Skeletal muscle cell (primary cell): ENCODE measurements at regions not wholly inside any gene's neighbourhood (a gene's known extent, or its start where the extent isn't known, plus 50 kb on each side); places are given as distances from the start of the nearest gene placed in this dataset.
A peak's percentile ranks its signal among the peaks of the same experiment; 100 is the strongest.

Source experiments
- DNase-seq: peaks from one replicate; pipeline ENCODE4 v3.0.0-alpha.2; 2010; ENCODE audit warnings: low read depth
- H3K4me3 ChIP-seq: 2 replicates; pipeline ENCODE4 v1.5.1; 2011; ENCODE audit warnings: low read depth, mild to moderate bottlenecking, control low read depth, low read length, moderate library complexity

DNA sequence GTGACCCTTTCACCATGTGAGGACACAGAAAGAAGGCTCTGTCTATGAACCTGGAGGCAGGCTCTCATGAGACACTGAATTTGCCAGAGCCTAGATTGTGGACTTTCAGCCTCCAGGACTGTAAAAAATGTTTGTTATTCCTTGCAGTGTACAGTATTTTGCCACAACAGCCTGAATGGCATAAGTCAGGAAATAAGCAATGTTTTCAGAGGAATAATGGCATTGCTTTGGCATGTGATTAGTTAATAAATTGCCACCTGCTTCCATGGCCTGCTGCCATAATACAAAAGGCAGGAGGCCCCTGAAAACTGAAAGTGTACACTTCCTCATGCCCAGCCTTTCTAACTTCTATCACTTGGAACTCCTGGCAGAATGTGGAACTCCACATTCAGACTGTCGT lies 408.1 kb downstream of the GADD45G start:
- H3K4me3 ChIP-seq: no peak overlapping the region
- no peak for DNase-seq

GRCh38 chr9:90013778-90014177 lies 409.0 kb downstream of the GADD45G start:
- no peak overlapping the region for H3K4me3 ChIP-seq
- DNase-seq: no peak

DNA sequence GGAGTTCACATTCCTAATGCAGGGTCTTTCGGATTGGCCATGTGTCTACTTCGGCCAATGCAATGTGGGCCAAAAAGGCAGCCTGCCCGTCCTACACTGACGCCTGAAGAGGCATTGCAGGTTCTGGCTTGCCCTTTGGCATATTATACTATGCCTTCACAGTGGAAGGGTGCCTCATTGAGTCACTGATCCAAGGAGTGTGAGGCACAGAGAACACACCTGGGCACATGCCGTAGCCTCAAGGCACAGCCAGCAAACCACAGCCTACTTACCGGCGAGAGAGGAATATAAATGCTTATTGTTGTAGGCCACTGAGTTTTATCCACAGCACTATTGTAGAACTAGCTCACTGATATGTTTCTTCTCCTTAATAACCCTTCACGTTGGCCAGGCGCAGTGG lies 409.6 kb downstream of the GADD45G start:
- no peak for DNase-seq
- no peak overlapping the region for H3K4me3 ChIP-seq

DNA sequence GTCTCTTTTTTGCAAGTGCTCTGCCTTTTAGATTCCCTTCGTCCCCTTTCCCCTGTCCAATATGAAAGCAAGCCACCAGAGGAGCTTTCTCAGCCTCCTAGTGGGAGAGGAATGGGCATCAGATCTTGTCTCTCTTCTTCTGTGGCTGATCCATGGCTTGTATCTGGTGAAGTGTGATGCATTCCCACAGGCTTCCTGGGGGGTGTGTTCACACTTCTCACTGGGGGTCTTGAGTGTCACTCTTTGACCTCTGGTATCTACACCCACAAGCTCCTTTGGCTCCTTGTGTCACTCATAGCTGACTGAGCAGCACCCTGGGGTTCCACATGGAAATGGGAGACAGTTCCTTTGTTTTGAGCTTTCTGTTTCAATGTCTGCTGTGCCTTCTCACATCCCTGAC lies 411.5 kb downstream of the GADD45G start:
- no peak for DNase-seq
- no peak overlapping the region for H3K4me3 ChIP-seq

- DNase-seq: no peak
- no peak overlapping the region for H3K4me3 ChIP-seq
Observed at GRCh38 chr9:90017679-90018078, 412.9 kb downstream of the GADD45G start.

DNA sequence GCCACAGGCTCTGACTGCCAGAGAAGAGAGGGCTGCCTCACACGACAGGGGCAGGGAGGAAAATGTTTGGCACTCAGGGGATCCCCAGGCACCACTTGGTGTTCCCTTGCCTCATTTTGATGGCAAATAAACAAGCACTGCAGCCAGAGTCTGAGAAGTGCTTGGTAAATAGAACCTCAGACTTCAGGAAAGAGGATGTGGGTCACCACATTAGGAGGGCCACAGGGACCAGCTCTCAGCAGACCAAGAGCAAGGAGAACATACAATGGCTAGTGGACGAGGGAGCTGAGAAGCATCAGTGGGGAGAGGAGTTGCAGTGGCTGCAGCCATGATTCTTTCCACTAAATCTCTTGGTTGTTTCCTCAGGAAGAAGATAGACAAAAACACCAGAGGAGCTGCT lies 413.9 kb downstream of the GADD45G start:
- H3K4me3 ChIP-seq: no peak overlapping the region
- DNase-seq: no peak

DNA sequence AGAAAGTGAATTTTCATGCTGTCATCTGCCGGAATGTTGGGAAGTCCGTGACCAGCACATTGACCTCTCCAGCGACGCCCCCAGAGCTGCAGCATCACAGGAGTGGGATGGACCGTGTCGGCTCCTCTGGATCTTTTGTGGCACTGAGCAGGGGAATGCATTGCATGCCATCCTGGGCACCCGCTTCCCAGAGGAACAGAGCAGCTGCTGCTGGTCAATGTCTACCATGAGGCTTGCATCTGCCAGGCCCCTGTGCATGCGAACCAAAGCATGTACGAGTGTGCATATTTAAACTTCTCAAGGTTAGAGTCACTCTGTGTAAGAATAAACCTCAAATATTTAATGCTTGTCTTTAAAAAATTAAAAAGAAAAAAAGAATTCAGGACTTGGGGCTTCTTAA lies 414.8 kb downstream of the GADD45G start:
- DNase-seq: peak; percentile 32
- no peak overlapping the region for H3K4me3 ChIP-seq

DNA sequence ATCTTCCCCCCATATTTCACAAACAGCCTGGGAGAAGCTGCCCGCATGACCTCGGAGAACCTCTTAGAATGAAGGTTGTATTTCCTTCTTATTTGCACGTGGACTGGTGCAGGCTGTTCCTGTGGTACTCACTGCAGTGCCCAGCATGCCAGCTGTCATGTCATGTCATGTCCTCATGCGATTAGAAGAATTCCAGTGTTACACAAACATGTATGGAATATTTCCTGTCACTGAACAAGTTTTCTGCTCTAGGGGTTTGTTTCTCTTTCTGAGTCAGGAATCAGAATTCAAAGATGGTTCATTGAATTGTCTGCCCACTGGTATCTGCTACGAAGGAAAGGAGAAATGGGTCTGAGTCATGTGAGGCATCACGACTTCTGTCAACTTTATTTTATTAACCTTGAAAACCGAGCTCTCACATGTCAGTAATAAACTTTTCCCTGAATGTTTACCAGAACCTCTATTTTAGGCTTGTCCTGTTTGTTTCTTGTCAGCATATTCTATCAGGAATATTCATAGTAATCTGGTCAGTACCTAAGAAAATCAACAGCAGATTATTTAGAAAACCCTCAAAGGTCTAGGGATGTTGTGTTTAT lies 415.6 kb downstream of the GADD45G start:
- no peak overlapping the region for H3K4me3 ChIP-seq
- peak; percentile 53 for DNase-seq

DNA sequence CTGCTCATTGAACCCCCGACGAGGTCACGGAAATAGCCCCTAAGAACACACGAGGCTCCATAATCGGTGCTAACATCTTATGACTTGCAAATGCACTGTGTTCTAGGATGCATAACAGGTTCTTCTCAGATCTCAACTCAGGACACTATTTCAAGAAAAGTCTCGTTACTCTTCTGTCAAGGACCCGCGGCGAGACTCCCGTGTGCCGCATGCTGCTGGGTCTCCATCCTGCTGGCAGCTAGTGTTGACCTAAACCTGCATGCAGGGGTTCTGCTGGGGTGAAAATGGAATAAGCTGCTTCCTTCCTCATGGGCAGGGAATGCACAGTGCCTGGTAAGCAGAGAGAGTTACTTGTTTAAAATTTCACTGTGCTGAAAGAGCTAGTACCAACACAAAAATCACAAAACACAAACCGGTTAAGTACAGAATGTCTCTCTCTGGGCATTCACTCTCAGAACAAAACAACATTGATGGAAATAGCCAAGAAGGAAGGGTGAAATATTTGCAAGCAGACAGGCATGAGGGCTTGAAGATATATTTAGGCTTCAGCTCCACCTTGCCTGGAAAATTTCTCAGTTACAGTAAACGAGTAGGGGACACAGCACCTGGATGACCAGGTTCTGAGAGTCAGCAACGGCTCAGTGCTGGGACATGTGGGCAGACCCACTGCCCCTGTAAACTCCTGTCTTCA lies 416.5 kb downstream of the GADD45G start:
- DNase-seq: no peak
- H3K4me3 ChIP-seq: no peak overlapping the region

GRCh38 chr9:90022474-90022873 lies 417.7 kb downstream of the GADD45G start:
- no peak for DNase-seq
- no peak overlapping the region for H3K4me3 ChIP-seq

DNA sequence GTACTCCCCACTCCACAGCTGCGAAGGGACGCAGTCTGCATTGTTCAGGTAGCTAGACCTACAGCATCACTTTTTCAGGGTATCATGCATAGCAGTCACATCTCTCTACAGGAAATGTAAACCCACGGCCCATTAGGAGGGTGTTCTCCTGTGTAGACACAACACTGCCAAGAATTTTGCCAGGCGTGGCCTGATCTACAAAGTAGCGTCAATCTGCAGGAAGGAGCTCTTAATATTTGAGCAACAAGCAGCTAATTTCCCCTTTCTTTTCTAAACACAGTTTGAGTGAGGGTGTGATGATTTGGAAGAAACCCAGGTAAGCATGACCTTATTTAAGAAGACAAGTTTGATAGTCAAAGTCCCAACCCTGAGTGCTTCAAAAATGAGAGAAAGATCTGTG lies 419.0 kb downstream of the GADD45G start:
- no peak overlapping the region for H3K4me3 ChIP-seq
- no peak for DNase-seq

DNA sequence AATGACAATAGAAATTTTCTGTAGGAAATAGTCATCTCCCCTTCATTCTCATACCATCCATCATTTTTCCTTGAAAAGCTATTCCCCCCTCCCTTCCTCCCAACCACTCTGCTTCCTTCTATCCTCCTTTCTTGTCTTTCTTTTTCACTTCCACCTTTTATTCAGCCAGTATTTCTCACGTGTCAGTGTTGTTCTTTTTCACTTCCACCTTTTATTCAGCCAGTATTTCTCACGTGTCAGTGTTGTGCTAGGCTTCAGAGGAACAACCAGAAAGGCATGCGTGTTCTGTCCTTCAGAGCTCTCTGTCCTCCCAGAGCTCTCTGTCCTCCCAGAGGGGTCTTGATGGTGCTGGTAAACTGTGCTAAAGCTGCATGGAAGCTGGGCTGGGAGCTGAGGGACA lies 419.6 kb downstream of the GADD45G start:
- no peak for DNase-seq
- no peak overlapping the region for H3K4me3 ChIP-seq

- no peak overlapping the region for H3K4me3 ChIP-seq
- DNase-seq: no peak
Observed at GRCh38 chr9:90024823-90025222, 420.0 kb downstream of the GADD45G start.

DNA sequence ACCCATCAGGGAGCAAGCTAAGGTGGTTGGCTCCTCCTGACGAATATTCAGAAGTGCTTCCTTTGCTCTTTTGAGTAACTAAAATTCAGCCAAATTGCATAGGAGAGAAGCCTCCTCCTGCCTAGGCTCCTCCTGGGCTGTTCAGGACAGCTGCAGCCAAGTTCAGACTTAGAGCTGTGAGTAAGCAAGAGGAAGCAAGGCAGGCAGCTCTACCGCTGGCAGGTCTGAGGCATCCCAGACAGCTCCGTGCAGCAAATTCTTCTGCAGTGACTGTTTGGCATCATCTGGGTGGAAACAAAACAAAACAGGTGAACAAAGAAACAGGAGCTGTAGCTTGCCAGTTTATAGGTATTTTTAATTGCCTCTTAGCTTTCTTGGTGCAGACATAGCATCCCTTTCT lies 421.0 kb downstream of the GADD45G start:
- no peak for DNase-seq
- no peak overlapping the region for H3K4me3 ChIP-seq

- no peak for DNase-seq
- H3K4me3 ChIP-seq: no peak overlapping the region
Observed at GRCh38 chr9:90027296-90027790, 422.5 kb downstream of the GADD45G start.

- H3K4me3 ChIP-seq: no peak overlapping the region
- DNase-seq: no peak
Observed at GRCh38 chr9:90029386-90029785, 424.6 kb downstream of the GADD45G start.

DNA sequence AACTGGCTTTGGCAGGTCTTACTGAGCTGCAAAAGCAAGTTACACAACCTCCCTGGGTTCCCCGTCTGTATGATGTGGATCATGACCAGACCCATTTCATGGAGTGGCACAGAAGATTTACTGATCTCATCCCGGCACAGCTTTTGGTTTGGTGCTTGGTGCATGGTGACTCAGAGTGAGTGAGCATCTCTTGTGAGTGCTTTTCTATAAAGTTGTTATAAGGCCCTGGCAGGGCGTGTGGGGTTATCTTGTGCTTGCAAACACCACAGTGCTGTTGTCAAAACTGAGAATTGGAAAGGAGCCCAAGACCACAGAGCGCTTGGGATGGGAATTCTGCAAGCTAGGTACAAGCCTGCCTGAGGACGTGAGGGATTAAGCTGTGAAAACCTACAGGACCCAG lies 425.2 kb downstream of the GADD45G start:
- H3K4me3 ChIP-seq: no peak overlapping the region
- DNase-seq: no peak

GRCh38 chr9:90032296-90033027 lies 427.6 kb downstream of the GADD45G start:
- no peak overlapping the region for H3K4me3 ChIP-seq

GRCh38 chr9:90033028-90033650 lies 428.3 kb downstream of the GADD45G start:
- no peak overlapping the region for H3K4me3 ChIP-seq
- DNase-seq: no peak

More at GRCh38 chr9:90032296-90033027, 427.6 kb downstream of the GADD45G start:
- no peak for DNase-seq

GRCh38 chr9:90034071-90034470 lies 429.3 kb downstream of the GADD45G start:
- no peak for DNase-seq
- H3K4me3 ChIP-seq: no peak overlapping the region
